ENCODE measurements at regions not wholly inside any gene's neighbourhood (a gene's known extent, or its start where the extent isn't known, plus 50 kb on each side); places are given as distances from the start of the nearest gene placed in this dataset.

- TF ChIP-seq GATA2 (IDR thresholded peaks at IDR 0.05; ENCODE audit: low read depth, low read length) (no peak), GATA3 (IDR thresholded peaks at IDR 0.05; ENCODE audit: low read depth, low read length) (no peak)
Measured at GRCh38 chr6:23870496-23870895, 255.5 kb upstream of the NRSN1 start.
